HepG2 (cell line): ENCODE measurements at regions not wholly inside any gene's neighbourhood (a gene's known extent, or its start where the extent isn't known, plus 50 kb on each side); places are given as distances from the start of the nearest gene placed in this dataset.

Source experiments
- ATAC-seq: fragments of 200-7000 bp; cut with Tn5 transposase; 3 replicates; pipeline ENCODE4 v1.9.1; 2020; ENCODE audit warnings: mild to moderate bottlenecking, moderate library complexity
- BruUV-seq: library from RNA; stranded (reverse); fragments of 400-500 nt; replicated peaks from 2 replicates; lab custom pipeline; 2021; lab: Mats Ljungman, UMichigan
- CTCF ChIA-PET: fragments of 300-600 bp; formaldehyde crosslinking; extraction: SDS; loops from one replicate; lab custom pipeline; 2021; ENCODE audit warnings: low total read pairs, inconsistent platforms, low intra/inter-chr PET ratio; lab: Yijun Ruan, JAX
- POLR2A ChIA-PET: fragments of 350-600 bp; sonication (Branson Sonifier 250); formaldehyde crosslinking; loops from one replicate; lab custom pipeline; 2020; ENCODE audit warnings: antibody characterized with exemption, inconsistent platforms; lab: Yijun Ruan, JAX
- DNase-seq: peaks from one replicate; pipeline ENCODE4 v3.0.0-alpha.2; 2015; ENCODE audit warnings: low spot score
- FAIRE-seq: peaks from 3 replicates; lab custom pipeline; 2011; peaks lifted over from hg19 to GRCh38; lab: Jason Lieb, UNC
- H2AFZ ChIP-seq: one replicate; pipeline ENCODE4 v1.6.1; 2011; ENCODE audit warnings: low read length, inconsistent platforms
- H3K27ac ChIP-seq: fragments of 300-600 bp; 3 replicates; pipeline ENCODE4 v1.8.0; 2011; ENCODE audit warnings: mixed run types, mild to moderate bottlenecking, mixed read lengths, low read length, inconsistent platforms; ENCODE audit not compliant: insufficient read depth; ENCODE audit errors: extremely low read length
- H3K27me3 ChIP-seq, 2 experiments: fragments of 200-600 bp in 1 of 2; 2 replicates in 1 of 2; 3 replicates in 1 of 2; pipeline versions ENCODE4 v1.6.0 to v1.8.0; 2011; ENCODE audit warnings: low read length in 2 of 2, mild to moderate bottlenecking in 2 of 2, moderate library complexity in 2 of 2, inconsistent platforms in 1 of 2; ENCODE audit not compliant: insufficient read depth in 2 of 2, control insufficient read depth in 1 of 2
- H3K36me3 ChIP-seq, 2 experiments: fragments of 200-600 bp in 1 of 2; replicated peaks in 1 of 2; 2 replicates in 1 of 2; 3 replicates in 1 of 2; pipeline versions ENCODE4 v1.5.1 to v1.8.0; 2011; ENCODE audit warnings: low read length in 2 of 2, inconsistent platforms in 1 of 2; ENCODE audit not compliant: insufficient read depth in 2 of 2, control insufficient read depth in 1 of 2
- H3K4me1 ChIP-seq: 2 replicates; pipeline ENCODE4 v1.5.1; 2012; ENCODE audit warnings: low read length, inconsistent platforms; ENCODE audit not compliant: insufficient read depth
- H3K4me2 ChIP-seq: 2 replicates; pipeline ENCODE4 v1.6.0; 2011; ENCODE audit warnings: low read depth, low read length, inconsistent platforms
- H3K4me3 ChIP-seq, 3 experiments: fragments of 200-600 bp in 1 of 3; sonication (generic), shearing (Covaris generic) in 1 of 3; replicated peaks in 1 of 3; 2 replicates each; pipeline ENCODE4 v1.5.1; 2011 to 2016; ENCODE audit warnings: low read length in 3 of 3, inconsistent platforms in 2 of 3, low read depth in 2 of 3, mild to moderate bottlenecking in 2 of 3, control low read depth in 1 of 3, mixed read lengths in 1 of 3; ENCODE audit not compliant: insufficient read depth in 1 of 3
- H3K79me2 ChIP-seq: one replicate; pipeline ENCODE4 v1.6.1; 2011; ENCODE audit warnings: low read length, inconsistent platforms; ENCODE audit not compliant: insufficient read depth
- H3K9ac ChIP-seq: 2 replicates; pipeline ENCODE4 v1.6.0; 2011; ENCODE audit warnings: mild to moderate bottlenecking, low read depth, low read length, inconsistent platforms; ENCODE audit not compliant: insufficient read depth
- H3K9me3 ChIP-seq: 2 replicates; pipeline ENCODE4 v1.5.1; 2012; ENCODE audit warnings: mild to moderate bottlenecking, low read length
- H4K20me1 ChIP-seq: 2 replicates; pipeline ENCODE4 v1.6.0; 2011; ENCODE audit warnings: inconsistent platforms, mild to moderate bottlenecking, low read length, moderate library complexity; ENCODE audit not compliant: insufficient read depth
- ZC3H4 ChIP-seq: sonication (generic); formaldehyde crosslinking; IDR thresholded peaks from 2 replicates; pipeline ENCODE4 v1.4.0; 2020; ENCODE audit warnings: missing genetic modification reagents, borderline replicate concordance
- ZNF569 ChIP-seq: sonication (generic); formaldehyde crosslinking; IDR thresholded peaks from 2 replicates; pipeline ENCODE4 v1.5.0; 2020; ENCODE audit warnings: mild to moderate bottlenecking, missing genetic modification reagents, moderate library complexity, borderline replicate concordance
- WGBS: methylation state at CpG from one replicate; pipeline ENCODE4 v1.1.6; 2017; ENCODE audit warnings: low lambda C conversion rate; 5-methylcytosine and 5-hydroxymethylcytosine counted together
- in situ Hi-C: cut with HindIII; loops from 2 replicates; pipeline ENCODE4 v1.10.0; 2017; ENCODE audit warnings: low pct_unique_long_range_greater_than_20kb; ENCODE audit not compliant: extremely low pct_ligation_motif_present
- intact Hi-C: fragments of 100-400 bp; cut with micrococcal nuclease; formaldehyde crosslinking; loops from one replicate; pipeline ENCODE4 v1.10.0; 2022; ENCODE audit not compliant: unreplicated experiment
- TF ChIP-seq, protein P1 (sequence below): sonication (generic); formaldehyde crosslinking; IDR thresholded peaks from 2 replicates; pipeline ENCODE4 v1.8.1; 2023; ENCODE audit warnings: mild to moderate bottlenecking, missing genetic modification reagents

DNA sequence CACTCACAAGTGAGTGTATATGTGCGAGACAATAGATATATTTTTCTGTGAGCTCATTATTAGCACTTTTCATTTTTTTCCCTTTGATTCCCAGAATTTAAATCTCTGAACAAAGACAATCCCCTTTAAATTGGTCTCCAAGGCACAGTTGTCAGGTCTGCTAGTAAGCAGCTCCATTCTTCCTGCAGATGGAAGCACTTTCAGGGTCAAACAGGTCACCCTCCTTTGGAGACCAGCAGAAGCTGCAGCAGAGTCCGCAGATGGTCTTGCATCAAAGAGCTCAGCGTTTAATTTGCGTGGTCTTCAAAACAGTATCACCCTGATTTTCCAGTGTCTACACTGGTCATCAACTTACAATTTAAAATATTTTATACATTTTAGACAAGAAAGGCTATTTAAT lies 543.8 kb downstream of the ARL4A start:
- FAIRE-seq, result no peak
- no peaks in the 10 kb centered on the region for H3K79me2 ChIP-seq

DNA sequence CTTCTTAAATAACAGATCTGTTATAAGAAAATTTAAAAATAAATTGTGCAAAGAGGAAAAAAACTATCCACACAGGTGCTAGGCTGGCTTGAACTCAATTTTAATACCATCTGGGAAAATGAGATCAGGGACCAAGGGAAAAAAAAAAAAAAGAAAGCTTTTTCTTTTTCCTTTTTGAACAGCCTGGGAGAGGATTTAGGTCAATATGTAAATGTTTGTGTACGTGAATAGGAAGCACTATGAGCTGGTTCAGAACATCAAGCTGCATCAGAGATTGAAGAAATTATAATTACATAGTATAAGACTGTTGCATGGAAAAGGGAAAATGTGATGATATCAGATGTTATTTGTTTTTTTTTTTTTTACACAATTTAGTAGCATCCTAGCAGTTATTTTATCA lies 548.0 kb downstream of the ARL4A start:
- no peak for DNase-seq
- TF ChIP-seq ZC3H4 (CRISPR knock-in tag), result no peak
- TF ChIP-seq, all 625 proteins: peak for 0
- no peak overlapping the region for H3K4me2 ChIP-seq
- H3K4me1 ChIP-seq, result no peaks in the 10 kb centered on the region
- no peak overlapping the region for H3K4me3 ChIP-seq
- no peaks in the 10 kb centered on the region for H3K9me3 ChIP-seq
- H2AFZ ChIP-seq, result no peak overlapping the region
- FAIRE-seq (no peak), ATAC-seq (no peak)
- in situ Hi-C loops, result no loop called here
- ChIA-PET CTCF (no interaction called here), POLR2A (no interaction called here)
- no peaks in the 10 kb centered on the region for H3K27me3 ChIP-seq
- BruUV-seq, result no TSS peak
- H3K79me2 ChIP-seq, result no peaks in the 10 kb centered on the region
- H3K27ac ChIP-seq, result no peak overlapping the region
- no peak overlapping the region for H3K9ac ChIP-seq
- no peaks in the 10 kb centered on the region for H4K20me1 ChIP-seq
- H3K36me3 ChIP-seq, result no peaks in the 10 kb centered on the region
- 3% methylated on average over 1 of the region's 1 CpG for WGBS
- intact Hi-C loops, result no loop called here

More for the DNA sequence above, 543.8 kb downstream of the ARL4A start:
- POLR2A ChIA-PET, result no interaction called here
- CTCF ChIA-PET, result no interaction called here
- no peaks in the 10 kb centered on the region for H3K9me3 ChIP-seq
- no peak overlapping the region for H3K27ac ChIP-seq
- ATAC-seq (no peak), DNase-seq (no peak)
- 66% methylated on average over 4 of the region's 4 CpGs for WGBS
- H3K9ac ChIP-seq, result no peak overlapping the region
- no peak overlapping the region for H3K4me3 ChIP-seq
- in situ Hi-C loops, result no loop called here
- no peak overlapping the region for H2AFZ ChIP-seq
- H4K20me1 ChIP-seq, result no peaks in the 10 kb centered on the region
- no peak for TF ChIP-seq ZNF569 (CRISPR knock-in tag)
- TF ChIP-seq, protein P1, sequence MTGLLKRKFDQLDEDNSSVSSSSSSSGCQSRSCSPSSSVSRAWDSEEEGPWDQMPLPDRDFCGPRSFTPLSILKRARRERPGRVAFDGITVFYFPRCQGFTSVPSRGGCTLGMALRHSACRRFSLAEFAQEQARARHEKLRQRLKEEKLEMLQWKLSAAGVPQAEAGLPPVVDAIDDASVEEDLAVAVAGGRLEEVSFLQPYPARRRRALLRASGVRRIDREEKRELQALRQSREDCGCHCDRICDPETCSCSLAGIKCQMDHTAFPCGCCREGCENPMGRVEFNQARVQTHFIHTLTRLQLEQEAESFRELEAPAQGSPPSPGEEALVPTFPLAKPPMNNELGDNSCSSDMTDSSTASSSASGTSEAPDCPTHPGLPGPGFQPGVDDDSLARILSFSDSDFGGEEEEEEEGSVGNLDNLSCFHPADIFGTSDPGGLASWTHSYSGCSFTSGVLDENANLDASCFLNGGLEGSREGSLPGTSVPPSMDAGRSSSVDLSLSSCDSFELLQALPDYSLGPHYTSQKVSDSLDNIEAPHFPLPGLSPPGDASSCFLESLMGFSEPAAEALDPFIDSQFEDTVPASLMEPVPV (CRISPR knock-in tag), result no peak
- TF ChIP-seq, all 625 proteins: peak for 0
- H3K4me1 ChIP-seq, result no peaks in the 10 kb centered on the region
- H3K27me3 ChIP-seq, result no peaks in the 10 kb centered on the region
- no peak overlapping the region for H3K4me2 ChIP-seq
- H3K36me3 ChIP-seq, result no peaks in the 10 kb centered on the region
- intact Hi-C loops, result no loop called here
- BruUV-seq, result no TSS peak
